ENCODE measurements at regions not wholly inside any gene's neighbourhood (a gene's known extent, or its start where the extent isn't known, plus 50 kb on each side); places are given as distances from the start of the nearest gene placed in this dataset.

DNA sequence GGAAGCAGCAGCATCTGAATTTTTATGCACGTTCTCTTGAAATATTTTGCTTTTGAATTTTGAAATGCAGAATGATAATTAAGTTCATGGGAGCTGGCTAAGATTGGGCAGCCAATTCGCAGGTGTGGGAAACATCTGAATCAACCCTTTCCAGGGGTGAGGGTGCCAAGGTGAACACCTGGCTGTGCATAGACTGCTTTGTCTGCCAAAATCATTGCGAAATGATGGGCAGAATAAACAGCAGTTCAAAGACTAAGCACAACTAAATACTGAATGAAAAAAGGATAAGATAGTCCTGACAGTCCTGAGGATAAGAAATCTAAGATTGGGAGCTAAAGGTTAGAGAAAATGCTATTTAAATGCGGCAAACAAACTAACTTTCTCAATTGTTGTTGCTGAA, 813.3 kb upstream of the RAG2 start:
- DNase-seq (ENCODE audit: extremely low spot score), result no peak
- ChIA-PET POLR2A (no interaction called here), CTCF (no interaction called here)
- no peak for TF ChIP-seq SUZ12 (IDR thresholded peaks at IDR 0.05)
- no peak for TF ChIP-seq TARDBP (IDR thresholded peaks at IDR 0.05)
- TF ChIP-seq FOXM1 (IDR thresholded peaks at IDR 0.05; ENCODE audit: borderline replicate concordance), result no peak
- no peak for TF ChIP-seq CTBP1 (IDR thresholded peaks at IDR 0.05; ENCODE audit: borderline replicate concordance)
- TF ChIP-seq ELF4 (IDR thresholded peaks at IDR 0.05), result no peak
- no peak for TF ChIP-seq LEF1 (IDR thresholded peaks at IDR 0.05; ENCODE audit: borderline replicate concordance)
- TF ChIP-seq, protein P1, sequence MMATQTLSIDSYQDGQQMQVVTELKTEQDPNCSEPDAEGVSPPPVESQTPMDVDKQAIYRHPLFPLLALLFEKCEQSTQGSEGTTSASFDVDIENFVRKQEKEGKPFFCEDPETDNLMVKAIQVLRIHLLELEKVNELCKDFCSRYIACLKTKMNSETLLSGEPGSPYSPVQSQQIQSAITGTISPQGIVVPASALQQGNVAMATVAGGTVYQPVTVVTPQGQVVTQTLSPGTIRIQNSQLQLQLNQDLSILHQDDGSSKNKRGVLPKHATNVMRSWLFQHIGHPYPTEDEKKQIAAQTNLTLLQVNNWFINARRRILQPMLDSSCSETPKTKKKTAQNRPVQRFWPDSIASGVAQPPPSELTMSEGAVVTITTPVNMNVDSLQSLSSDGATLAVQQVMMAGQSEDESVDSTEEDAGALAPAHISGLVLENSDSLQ (IDR thresholded peaks at IDR 0.05), result no peak
- no peak for TF ChIP-seq NFRKB (IDR thresholded peaks at IDR 0.05)
- TF ChIP-seq BHLHE40 (IDR thresholded peaks at IDR 0.05; ENCODE audit: borderline replicate concordance), result no peak
- no peak for TF ChIP-seq HDGF (IDR thresholded peaks at IDR 0.05; ENCODE audit: borderline replicate concordance)

DNA sequence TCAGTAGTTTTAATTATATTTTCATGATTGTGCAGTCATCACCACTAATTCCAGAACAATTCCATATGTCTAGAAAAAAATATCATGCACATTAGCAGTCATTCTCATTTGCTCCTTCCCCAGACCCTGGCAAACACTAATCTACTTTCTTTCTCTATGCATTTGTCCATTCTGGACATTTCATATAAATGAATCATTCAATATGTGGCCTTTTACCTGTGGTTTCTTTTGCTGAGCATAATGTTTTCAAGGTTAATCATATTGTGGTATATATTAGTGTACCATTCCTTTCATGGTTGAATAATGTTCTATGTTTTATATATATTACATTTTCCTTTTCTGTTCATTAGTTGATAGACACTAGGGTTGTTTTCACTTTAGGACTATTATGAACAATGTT, 811.1 kb upstream of the RAG2 start:
- no peak for TF ChIP-seq TARDBP (IDR thresholded peaks at IDR 0.05)
- no peak for TF ChIP-seq L3MBTL2 (conservative IDR thresholded peaks at IDR 0.05)
- TF ChIP-seq BHLHE40 (IDR thresholded peaks at IDR 0.05; ENCODE audit: borderline replicate concordance), result no peak
- TF ChIP-seq, protein P1 (IDR thresholded peaks at IDR 0.05), result no peak
- TF ChIP-seq HDGF (IDR thresholded peaks at IDR 0.05; ENCODE audit: borderline replicate concordance), result no peak
- TF ChIP-seq ELF4 (IDR thresholded peaks at IDR 0.05), result no peak
- TF ChIP-seq SP1 (IDR thresholded peaks at IDR 0.05), result no peak
- TF ChIP-seq LEF1 (IDR thresholded peaks at IDR 0.05; ENCODE audit: borderline replicate concordance), result no peak
- TF ChIP-seq FOXM1 (IDR thresholded peaks at IDR 0.05; ENCODE audit: borderline replicate concordance), result no peak
- no peak for TF ChIP-seq SUZ12 (IDR thresholded peaks at IDR 0.05)
- no peak for TF ChIP-seq NFRKB (IDR thresholded peaks at IDR 0.05)
- TF ChIP-seq ARNT (IDR thresholded peaks at IDR 0.05), result no peak
- no peak for TF ChIP-seq CTBP1 (IDR thresholded peaks at IDR 0.05; ENCODE audit: borderline replicate concordance)
- TF ChIP-seq FOXA1 (IDR thresholded peaks at IDR 0.05), result no peak
- TF ChIP-seq ZNF384 (IDR thresholded peaks at IDR 0.05), result no peak
- no peak for TF ChIP-seq FOXK2 (IDR thresholded peaks at IDR 0.05)

DNA sequence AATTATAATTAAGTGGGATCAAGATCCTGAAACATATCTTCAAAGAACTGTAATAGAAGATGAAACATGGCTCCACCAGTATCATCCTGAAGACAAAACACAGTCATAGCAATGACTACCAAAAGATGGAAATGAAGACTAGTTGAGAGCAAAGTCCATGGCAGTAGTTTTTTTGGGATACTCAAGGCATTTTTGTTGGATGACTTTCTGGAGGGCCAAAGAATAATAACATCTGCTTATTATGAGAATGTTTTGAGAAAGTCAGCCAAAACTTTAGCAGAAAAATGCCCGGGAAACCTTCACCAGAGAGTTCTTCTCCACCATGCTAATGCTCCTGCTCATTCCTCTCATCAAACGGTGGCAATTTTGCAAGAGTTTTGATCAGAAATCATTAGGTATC, 809.4 kb upstream of the RAG2 start:
- TF ChIP-seq, protein P1 (IDR thresholded peaks at IDR 0.05), result no peak
- no peak for TF ChIP-seq L3MBTL2 (conservative IDR thresholded peaks at IDR 0.05)
- CTCF ChIA-PET, result no interaction called here
- DNase-seq (ENCODE audit: extremely low spot score), result no peak
- POLR2A ChIA-PET, result no interaction called here

More for the DNA sequence above, 811.1 kb upstream of the RAG2 start:
- POLR2A ChIA-PET, result no interaction called here
- CTCF ChIA-PET, result no interaction called here
- DNase-seq (ENCODE audit: extremely low spot score), result no peak

DNA sequence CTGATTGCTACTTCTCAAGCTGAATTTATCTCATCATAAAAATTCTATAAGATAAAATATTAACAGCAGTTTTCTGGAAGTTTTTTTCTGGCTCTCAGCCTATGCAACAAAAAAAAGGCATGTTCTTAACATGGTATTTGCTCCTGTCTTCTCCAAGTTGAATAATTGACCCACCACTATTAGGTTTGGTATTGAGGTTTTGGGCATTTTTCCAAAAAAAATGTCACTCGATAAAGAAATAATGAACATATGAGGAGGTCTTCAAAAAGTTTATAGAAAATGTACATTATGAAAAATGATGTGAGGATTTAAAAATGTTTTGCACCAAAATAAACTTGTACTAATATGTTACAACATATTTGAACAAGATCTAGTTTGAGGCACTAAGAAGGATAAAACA, 808.6 kb upstream of the RAG2 start:
- no peak for TF ChIP-seq SUZ12 (IDR thresholded peaks at IDR 0.05)
- TF ChIP-seq FOXK2 (IDR thresholded peaks at IDR 0.05), result no peak
- no peak for TF ChIP-seq CTBP1 (IDR thresholded peaks at IDR 0.05; ENCODE audit: borderline replicate concordance)
- ChIA-PET CTCF (no interaction called here), POLR2A (no interaction called here)
- DNase-seq (ENCODE audit: extremely low spot score), result no peak

DNA sequence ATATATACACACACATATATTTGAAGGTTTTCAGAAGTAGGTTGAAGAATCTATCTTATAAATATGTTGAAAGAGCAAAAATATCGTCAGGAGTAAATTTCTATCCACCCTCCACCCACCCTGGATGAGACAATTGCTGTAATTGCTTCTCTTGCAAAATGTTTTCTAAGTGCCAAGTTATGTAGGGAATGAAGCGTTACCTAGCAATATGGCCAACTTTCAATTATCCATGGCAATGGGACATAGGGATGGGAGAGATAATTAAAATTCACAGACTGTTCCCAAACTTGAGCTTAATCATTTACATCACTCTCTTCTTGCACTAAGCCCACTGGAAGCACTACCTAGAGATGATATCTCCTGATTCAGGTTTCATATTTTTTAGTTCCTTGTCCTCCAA, 806.2 kb upstream of the RAG2 start:
- no peak for DNase-seq (ENCODE audit: extremely low spot score)
- ChIA-PET CTCF (no interaction called here), POLR2A (no interaction called here)
- TF ChIP-seq BHLHE40 (IDR thresholded peaks at IDR 0.05; ENCODE audit: borderline replicate concordance) (no peak), ELF4 (IDR thresholded peaks at IDR 0.05) (no peak), NFRKB (IDR thresholded peaks at IDR 0.05) (no peak), L3MBTL2 (conservative IDR thresholded peaks at IDR 0.05) (no peak), FOXA1 (IDR thresholded peaks at IDR 0.05) (no peak), SUZ12 (IDR thresholded peaks at IDR 0.05) (no peak)

DNA sequence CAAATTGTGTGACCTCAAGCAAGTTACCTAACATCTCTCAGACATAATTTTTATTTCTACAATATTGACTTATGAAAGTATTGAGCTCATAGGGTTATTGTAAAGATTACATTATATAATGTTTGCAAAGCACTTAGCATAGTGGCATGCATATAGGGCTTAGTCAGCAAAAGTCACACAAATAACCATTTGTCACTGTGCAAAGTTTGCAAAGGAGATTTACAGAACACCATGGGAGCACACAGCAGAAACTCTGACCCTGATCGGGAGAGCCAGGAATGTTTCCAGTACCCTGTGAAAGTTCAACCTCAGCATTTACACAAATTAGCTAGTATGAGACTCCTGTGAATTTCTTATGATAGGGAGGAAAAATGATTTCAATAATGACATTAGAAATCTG, 804.6 kb upstream of the RAG2 start:
- no peak for TF ChIP-seq CTBP1 (IDR thresholded peaks at IDR 0.05; ENCODE audit: borderline replicate concordance)
- no peak for TF ChIP-seq TARDBP (IDR thresholded peaks at IDR 0.05)
- TF ChIP-seq NFRKB (IDR thresholded peaks at IDR 0.05), result no peak
- no peak for TF ChIP-seq FOXA1 (IDR thresholded peaks at IDR 0.05)
- TF ChIP-seq BHLHE40 (IDR thresholded peaks at IDR 0.05; ENCODE audit: borderline replicate concordance), result no peak
- TF ChIP-seq FOXK2 (IDR thresholded peaks at IDR 0.05), result no peak
- TF ChIP-seq ELF4 (IDR thresholded peaks at IDR 0.05), result no peak
- TF ChIP-seq SP1 (IDR thresholded peaks at IDR 0.05), result no peak
- no peak for TF ChIP-seq ARNT (IDR thresholded peaks at IDR 0.05)
- TF ChIP-seq, protein P1 (IDR thresholded peaks at IDR 0.05), result no peak
- TF ChIP-seq SUZ12 (IDR thresholded peaks at IDR 0.05), result no peak
- no peak for TF ChIP-seq HDGF (IDR thresholded peaks at IDR 0.05; ENCODE audit: borderline replicate concordance)
- TF ChIP-seq FOXM1 (IDR thresholded peaks at IDR 0.05; ENCODE audit: borderline replicate concordance), result no peak
- TF ChIP-seq ZNF384 (IDR thresholded peaks at IDR 0.05), result no peak
- POLR2A ChIA-PET, result no interaction called here
- CTCF ChIA-PET, result no interaction called here
- DNase-seq (ENCODE audit: extremely low spot score), result no peak
